ENCODE measurements at regions not wholly inside any gene's neighbourhood (a gene's known extent, or its start where the extent isn't known, plus 50 kb on each side); places are given as distances from the start of the nearest gene placed in this dataset.

DNA sequence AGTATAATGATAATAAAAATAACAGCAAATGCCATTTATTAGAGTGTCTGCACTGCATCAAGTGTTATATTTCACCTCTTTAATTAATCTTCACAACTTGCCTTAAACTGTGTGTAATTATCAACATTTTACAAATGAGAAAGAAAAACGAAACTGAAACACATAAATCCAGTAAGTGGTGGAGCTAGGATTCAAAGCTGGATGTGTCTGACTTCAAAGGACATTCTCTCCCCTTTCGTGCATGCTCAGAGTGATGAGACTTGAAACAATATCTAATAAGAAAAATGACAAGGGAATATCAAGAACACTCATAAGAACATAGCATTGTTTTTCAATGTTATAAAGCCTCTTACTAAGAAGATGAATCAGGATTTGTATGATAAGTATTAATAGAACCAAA is 78.8 kb downstream of the DUSP6 start:
- H3K9me3 Mint-ChIP-seq (ENCODE audit: unreplicated experiment) = no peaks in the 10 kb centered on the region
- TF ChIP-seq, protein P1, sequence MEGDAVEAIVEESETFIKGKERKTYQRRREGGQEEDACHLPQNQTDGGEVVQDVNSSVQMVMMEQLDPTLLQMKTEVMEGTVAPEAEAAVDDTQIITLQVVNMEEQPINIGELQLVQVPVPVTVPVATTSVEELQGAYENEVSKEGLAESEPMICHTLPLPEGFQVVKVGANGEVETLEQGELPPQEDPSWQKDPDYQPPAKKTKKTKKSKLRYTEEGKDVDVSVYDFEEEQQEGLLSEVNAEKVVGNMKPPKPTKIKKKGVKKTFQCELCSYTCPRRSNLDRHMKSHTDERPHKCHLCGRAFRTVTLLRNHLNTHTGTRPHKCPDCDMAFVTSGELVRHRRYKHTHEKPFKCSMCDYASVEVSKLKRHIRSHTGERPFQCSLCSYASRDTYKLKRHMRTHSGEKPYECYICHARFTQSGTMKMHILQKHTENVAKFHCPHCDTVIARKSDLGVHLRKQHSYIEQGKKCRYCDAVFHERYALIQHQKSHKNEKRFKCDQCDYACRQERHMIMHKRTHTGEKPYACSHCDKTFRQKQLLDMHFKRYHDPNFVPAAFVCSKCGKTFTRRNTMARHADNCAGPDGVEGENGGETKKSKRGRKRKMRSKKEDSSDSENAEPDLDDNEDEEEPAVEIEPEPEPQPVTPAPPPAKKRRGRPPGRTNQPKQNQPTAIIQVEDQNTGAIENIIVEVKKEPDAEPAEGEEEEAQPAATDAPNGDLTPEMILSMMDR (IDR thresholded peaks at IDR 0.05; ENCODE audit: insufficient read depth in 1 of 2, low read depth in 1 of 2, low read length in 1 of 2, severe bottlenecking in 1 of 2, unreplicated experiment in 1 of 2) = no peak
- H3K4me3 Mint-ChIP-seq (ENCODE audit: unreplicated experiment) = no peak overlapping the region
- no peak for DNase-seq
- POLR2A ChIA-PET = no interaction called here
- Histone ChIP-seq H3K4me3 (ENCODE audit: low read depth, low read length) (no peak overlapping the region), H3K27me3 (replicated peaks; ENCODE audit: control insufficient read depth, insufficient read depth, low read length) (no peaks in the 10 kb centered on the region), H3K36me3 (ENCODE audit: control insufficient read depth, insufficient read depth, low read length) (no peaks in the 10 kb centered on the region), H3K4me1 (no peaks in the 10 kb centered on the region), H3K9me3 (no peaks in the 10 kb centered on the region)
- no peaks in the 10 kb centered on the region for H3K36me3 Mint-ChIP-seq (ENCODE audit: insufficient read depth, unreplicated experiment)
- H3K27me3 Mint-ChIP-seq (ENCODE audit: insufficient read depth, unreplicated experiment) = no peaks in the 10 kb centered on the region
- no peaks in the 10 kb centered on the region for H3K4me1 Mint-ChIP-seq (ENCODE audit: low read depth, unreplicated experiment)
- BruUV-seq (replicated peaks) = no TSS peak
- CTCF ChIA-PET = no interaction called here
- H3K27ac Mint-ChIP-seq (ENCODE audit: unreplicated experiment) = no peak overlapping the region
- intact Hi-C loops (cut with micrococcal nuclease; ENCODE audit: unreplicated experiment) = no loop called here

DNA sequence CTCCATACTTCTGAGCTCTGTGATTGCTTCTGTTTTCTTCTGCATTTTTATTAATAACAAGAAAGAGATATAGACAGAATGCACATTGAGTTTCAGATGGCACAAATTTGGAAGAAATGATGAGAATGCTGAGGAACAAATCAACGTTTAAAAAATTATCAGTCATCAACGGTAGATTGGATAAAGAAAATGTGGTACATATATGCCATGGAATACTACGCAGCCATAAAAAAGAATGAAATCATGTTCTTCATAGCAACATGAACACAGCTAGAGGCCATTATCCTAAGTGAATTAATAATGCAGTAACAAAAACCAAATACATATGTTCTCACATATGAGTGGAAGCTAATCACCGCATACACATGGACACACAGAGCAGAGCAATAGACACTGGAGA is 81.8 kb downstream of the DUSP6 start:
- no peak overlapping the region for H3K4me3 ChIP-seq (ENCODE audit: low read depth, low read length)
- Mint-ChIP-seq H3K4me1 (ENCODE audit: low read depth, unreplicated experiment) (no peaks in the 10 kb centered on the region), H3K27me3 (ENCODE audit: insufficient read depth, unreplicated experiment) (no peaks in the 10 kb centered on the region), H3K27ac (ENCODE audit: unreplicated experiment) (no peak overlapping the region), H3K9me3 (ENCODE audit: unreplicated experiment) (no peaks in the 10 kb centered on the region), H3K36me3 (ENCODE audit: insufficient read depth, unreplicated experiment) (no peaks in the 10 kb centered on the region), H3K4me3 (ENCODE audit: unreplicated experiment) (no peak overlapping the region)
- no TSS peak for BruUV-seq (replicated peaks)
- no peaks in the 10 kb centered on the region for H3K4me1 ChIP-seq
- DNase-seq = no peak
- H3K9me3 ChIP-seq = no peaks in the 10 kb centered on the region
- POLR2A ChIA-PET = no interaction called here
- no peaks in the 10 kb centered on the region for H3K36me3 ChIP-seq (ENCODE audit: control insufficient read depth, insufficient read depth, low read length)
- TF ChIP-seq, protein P1 (IDR thresholded peaks at IDR 0.05; ENCODE audit: insufficient read depth in 1 of 2, low read depth in 1 of 2, low read length in 1 of 2, severe bottlenecking in 1 of 2, unreplicated experiment in 1 of 2) = no peak
- intact Hi-C loops (cut with micrococcal nuclease; ENCODE audit: unreplicated experiment) = no loop called here
- H3K27me3 ChIP-seq (replicated peaks; ENCODE audit: control insufficient read depth, insufficient read depth, low read length) = no peaks in the 10 kb centered on the region
- CTCF ChIA-PET = no interaction called here

DNA sequence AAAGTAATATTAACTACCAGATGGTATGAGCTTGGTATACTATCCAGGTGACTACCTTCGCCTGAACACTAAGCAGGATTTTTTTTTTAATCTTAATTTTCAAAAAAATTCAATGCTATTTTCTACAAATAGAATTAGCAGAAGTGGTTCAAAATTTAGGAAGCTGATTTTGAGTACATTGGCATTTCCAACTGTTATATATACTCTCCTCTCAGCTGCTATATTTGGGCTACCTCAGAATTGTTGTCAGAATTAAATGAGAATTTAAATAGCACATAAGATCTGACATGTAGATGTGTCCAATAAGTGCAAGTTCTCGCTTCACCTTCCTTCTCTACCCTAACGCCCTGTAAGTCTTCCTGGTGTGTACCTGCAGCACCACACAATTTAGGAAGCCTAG is 83.1 kb downstream of the DUSP6 start:
- POLR2A ChIA-PET = no interaction called here
- intact Hi-C loops (cut with micrococcal nuclease; ENCODE audit: unreplicated experiment) = loop anchor here (10.0 kb wide), 1 partner anchor 214 kb away; no protein-coding TSS in a partner anchor
- BruUV-seq (replicated peaks) = no TSS peak
- CTCF ChIA-PET = no interaction called here
- H3K27me3 Mint-ChIP-seq (ENCODE audit: insufficient read depth, unreplicated experiment) = no peaks in the 10 kb centered on the region
- H3K4me3 Mint-ChIP-seq (ENCODE audit: unreplicated experiment) = no peak overlapping the region
- TF ChIP-seq, protein P1 (IDR thresholded peaks at IDR 0.05; ENCODE audit: insufficient read depth in 1 of 2, low read depth in 1 of 2, low read length in 1 of 2, severe bottlenecking in 1 of 2, unreplicated experiment in 1 of 2) = no peak
- H3K27ac Mint-ChIP-seq (ENCODE audit: unreplicated experiment) = no peak overlapping the region
- no peaks in the 10 kb centered on the region for H3K36me3 ChIP-seq (ENCODE audit: control insufficient read depth, insufficient read depth, low read length)
- H3K4me1 Mint-ChIP-seq (ENCODE audit: low read depth, unreplicated experiment) = peaks cover 2% of the 10 kb centered on the region
- no peak for DNase-seq
- no peaks in the 10 kb centered on the region for H3K9me3 ChIP-seq
- no peaks in the 10 kb centered on the region for H3K9me3 Mint-ChIP-seq (ENCODE audit: unreplicated experiment)
- H3K36me3 Mint-ChIP-seq (ENCODE audit: insufficient read depth, unreplicated experiment) = no peaks in the 10 kb centered on the region
- no peak overlapping the region for H3K4me3 ChIP-seq (ENCODE audit: low read depth, low read length)
- no peaks in the 10 kb centered on the region for H3K27me3 ChIP-seq (replicated peaks; ENCODE audit: control insufficient read depth, insufficient read depth, low read length)
- H3K4me1 ChIP-seq = peaks cover 6% of the 10 kb centered on the region

Measured in Caco-2 (cell line).